ENCODE measurements at regions not wholly inside any gene's neighbourhood (a gene's known extent, or its start where the extent isn't known, plus 50 kb on each side); places are given as distances from the start of the nearest gene placed in this dataset.

GRCh38 chr20:29740951-29741593 lies 1516.4 kb upstream of the DEFB115 start:
- TF ChIP-seq CTCF (conservative IDR thresholded peaks at IDR 0.05) = no peak
- TF ChIP-seq ZFX (IDR thresholded peaks at IDR 0.05) = no peak

Measured in C4-2B (cell line).